Cardiac fibroblast (primary cell): ENCODE measurements at regions not wholly inside any gene's neighbourhood (a gene's known extent, or its start where the extent isn't known, plus 50 kb on each side); places are given as distances from the start of the nearest gene placed in this dataset.

Source experiments
- DNase-seq, 2 donors: peaks; one replicate each; pipeline versions ENCODE4 v3.0.0 to v3.0.0-alpha.2; 2010; ENCODE audit warnings: low read depth in 2 of 2
- H3K4me3 ChIP-seq, 2 donors: replicated peaks in 1 of 2; 1 replicate in 1 of 2; 2 replicates in 1 of 2; pipeline ENCODE4 v1.5.1; 2011; ENCODE audit warnings: low read depth in 2 of 2, low read length in 2 of 2, mild to moderate bottlenecking in 2 of 2, moderate library complexity in 1 of 2
- TF ChIP-seq, protein P1 (sequence below): IDR thresholded peaks from one replicate; pipeline ENCODE4 v1.5.1; 2011; ENCODE audit warnings: low read depth, mild to moderate bottlenecking, low read length, inconsistent platforms

DNA sequence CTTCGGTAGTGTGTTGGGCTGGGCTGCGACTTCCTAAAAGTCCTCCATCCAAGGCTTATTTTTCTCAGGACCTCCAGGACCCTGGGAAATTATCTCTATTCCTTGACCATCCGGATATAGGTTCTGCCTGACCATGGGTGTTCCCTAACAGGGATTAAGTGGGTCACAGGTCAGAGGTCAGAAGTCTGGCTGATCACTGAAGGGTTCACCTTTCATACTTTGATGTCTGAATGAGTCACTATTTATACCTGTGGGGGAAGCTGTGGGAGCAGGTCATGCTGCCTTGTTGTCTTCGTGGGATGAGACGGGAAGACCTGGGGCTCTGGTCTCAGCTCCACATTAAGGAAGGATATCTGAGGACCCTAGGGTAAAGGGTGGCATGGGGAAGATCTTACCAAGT lies 65.0 kb upstream of the ETV3 start:
- DNase-seq = no peak
- TF ChIP-seq, protein P1, sequence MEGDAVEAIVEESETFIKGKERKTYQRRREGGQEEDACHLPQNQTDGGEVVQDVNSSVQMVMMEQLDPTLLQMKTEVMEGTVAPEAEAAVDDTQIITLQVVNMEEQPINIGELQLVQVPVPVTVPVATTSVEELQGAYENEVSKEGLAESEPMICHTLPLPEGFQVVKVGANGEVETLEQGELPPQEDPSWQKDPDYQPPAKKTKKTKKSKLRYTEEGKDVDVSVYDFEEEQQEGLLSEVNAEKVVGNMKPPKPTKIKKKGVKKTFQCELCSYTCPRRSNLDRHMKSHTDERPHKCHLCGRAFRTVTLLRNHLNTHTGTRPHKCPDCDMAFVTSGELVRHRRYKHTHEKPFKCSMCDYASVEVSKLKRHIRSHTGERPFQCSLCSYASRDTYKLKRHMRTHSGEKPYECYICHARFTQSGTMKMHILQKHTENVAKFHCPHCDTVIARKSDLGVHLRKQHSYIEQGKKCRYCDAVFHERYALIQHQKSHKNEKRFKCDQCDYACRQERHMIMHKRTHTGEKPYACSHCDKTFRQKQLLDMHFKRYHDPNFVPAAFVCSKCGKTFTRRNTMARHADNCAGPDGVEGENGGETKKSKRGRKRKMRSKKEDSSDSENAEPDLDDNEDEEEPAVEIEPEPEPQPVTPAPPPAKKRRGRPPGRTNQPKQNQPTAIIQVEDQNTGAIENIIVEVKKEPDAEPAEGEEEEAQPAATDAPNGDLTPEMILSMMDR = no peak
- H3K4me3 ChIP-seq = no peak overlapping the region

DNA sequence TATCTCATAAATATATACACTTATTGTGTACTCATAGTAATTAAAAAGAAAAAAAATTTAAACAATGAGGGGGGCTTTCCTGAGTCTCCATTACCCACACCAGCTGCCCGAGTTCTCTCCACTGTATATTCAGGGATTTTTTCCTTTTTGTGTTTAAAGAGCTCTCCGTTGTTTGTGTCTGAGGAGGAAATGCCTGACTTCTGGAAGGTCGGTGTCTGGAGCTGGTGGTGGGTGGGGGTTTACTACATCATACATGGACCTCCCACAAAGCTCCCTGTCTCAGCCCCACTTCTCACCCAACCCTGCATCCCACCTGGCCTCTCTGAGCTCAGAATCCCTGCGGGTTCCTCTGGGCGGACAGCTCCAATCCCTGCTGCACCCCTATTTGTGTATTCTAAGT lies 64.1 kb upstream of the ETV3 start:
- TF ChIP-seq, protein P1 = no peak
- no peak for DNase-seq
- H3K4me3 ChIP-seq = no peak overlapping the region

DNA sequence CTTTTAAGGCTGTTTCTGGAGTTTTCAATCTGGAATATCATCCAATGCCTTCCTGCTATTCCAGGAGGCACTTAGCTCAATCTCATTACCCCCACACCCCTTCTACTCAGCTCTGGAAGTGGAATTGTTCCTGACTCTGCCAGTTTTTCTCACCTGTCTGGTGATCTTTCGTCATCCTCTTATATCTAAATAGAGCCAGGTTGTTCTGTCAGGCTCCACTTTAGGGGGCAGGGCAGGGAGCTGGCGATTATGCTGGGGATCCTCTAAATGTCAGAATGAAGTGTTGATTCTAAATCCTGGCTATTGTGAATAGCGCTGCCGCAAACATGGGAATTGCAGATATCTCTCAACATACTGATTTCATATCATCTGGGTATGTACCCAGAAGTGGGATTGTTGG lies 63.6 kb upstream of the ETV3 start:
- H3K4me3 ChIP-seq = no peak overlapping the region
- TF ChIP-seq, protein P1 = no peak
- no peak for DNase-seq

DNA sequence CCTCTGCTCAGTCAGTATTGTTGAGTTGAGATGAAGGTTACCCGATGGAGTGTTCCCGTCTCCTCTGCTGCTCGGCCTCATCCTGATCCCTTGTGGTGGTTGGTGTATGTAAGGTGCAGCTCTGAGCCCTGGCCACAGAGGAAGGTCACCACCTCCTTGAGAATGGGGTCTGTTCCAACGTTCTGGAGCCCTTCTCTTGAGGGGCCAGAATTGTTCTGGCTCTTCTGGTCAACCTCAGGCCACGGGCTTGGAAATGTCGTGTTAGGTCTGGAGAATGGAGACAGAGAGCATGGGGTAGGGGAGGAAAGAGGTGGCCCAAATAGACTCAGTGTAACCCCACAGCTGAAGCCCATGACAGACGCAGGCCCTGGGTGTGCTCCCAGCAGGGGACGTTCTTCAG lies 62.3 kb upstream of the ETV3 start:
- H3K4me3 ChIP-seq = no peak overlapping the region
- TF ChIP-seq, protein P1 = no peak
- DNase-seq = no peak

DNA sequence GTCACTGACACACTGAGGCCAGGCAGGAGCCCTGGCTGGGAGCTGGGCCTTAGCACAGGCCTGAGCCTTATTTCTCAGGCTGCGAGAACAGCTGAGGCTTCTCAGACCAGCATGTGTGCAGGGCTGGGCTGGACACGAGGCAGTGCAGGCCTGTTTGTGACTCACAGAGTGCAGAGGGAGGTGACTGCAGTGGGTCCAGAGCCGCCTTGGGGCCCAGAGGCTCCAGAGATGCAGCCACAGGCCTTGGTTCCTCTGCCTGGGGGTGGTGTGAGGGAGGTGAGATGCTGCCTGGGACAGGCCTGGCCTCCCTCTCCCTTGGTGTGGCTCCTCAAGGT lies 61.2 kb upstream of the ETV3 start:
- peak in 1 of 2 donors; percentile 15 for DNase-seq
- no peak overlapping the region for H3K4me3 ChIP-seq
- TF ChIP-seq, protein P1 = no peak

DNA sequence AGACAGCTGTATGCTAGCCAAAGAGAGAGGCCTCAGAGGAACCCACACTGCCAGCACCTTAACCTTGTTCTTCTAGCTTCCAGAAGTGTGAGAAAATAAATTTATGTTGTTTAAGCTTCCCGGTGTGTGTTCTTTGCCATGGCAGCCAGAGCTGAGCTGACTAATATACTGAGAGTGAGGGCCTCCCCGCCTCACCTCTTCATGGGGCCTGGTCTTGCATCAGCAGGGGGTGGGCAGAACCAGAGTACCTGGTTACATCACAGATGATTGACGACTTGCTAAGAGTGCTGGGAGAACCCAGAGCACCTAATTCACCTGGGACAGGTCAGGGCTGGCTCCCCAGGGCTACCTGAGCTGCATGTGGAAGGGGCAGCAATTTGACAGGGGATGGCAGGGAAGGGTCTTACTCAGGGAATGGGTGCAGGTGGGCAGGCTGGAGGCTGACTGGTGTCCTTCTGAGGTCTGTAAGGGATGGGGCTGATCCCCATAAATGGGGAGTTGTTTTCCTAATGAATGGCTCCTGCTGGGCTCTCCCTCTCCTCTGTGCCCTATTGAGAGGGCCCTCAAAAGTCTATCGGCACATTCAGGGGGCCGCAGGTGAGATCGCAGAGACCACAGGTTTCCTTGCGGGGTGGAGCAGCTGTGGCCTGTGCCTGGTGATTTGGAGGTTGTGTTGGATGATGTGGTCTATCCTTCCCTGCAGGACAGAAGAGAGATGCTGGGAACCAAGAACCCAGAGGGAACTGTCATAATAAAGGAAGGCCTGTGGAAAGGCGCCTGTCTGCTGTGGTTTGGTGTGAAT lies 60.6 kb upstream of the ETV3 start:
- H3K4me3 ChIP-seq = no peak overlapping the region
- no peak for DNase-seq

More for the DNA sequence above, 60.6 kb upstream of the ETV3 start:
- TF ChIP-seq, protein P1 = no peak
